Osteoblast (primary cell): ENCODE measurements at regions not wholly inside any gene's neighbourhood (a gene's known extent, or its start where the extent isn't known, plus 50 kb on each side); places are given as distances from the start of the nearest gene placed in this dataset.

Source experiments
- DNase-seq: peaks from one replicate; pipeline ENCODE4 v3.0.0; 2011; ENCODE audit warnings: low spot score, mixed read lengths; ENCODE audit not compliant: insufficient read length; ENCODE audit errors: missing footprints
- H2AFZ ChIP-seq: 2 replicates; pipeline ENCODE4 v1.6.0; 2011; ENCODE audit warnings: mild to moderate bottlenecking, low read length
- H3K27ac ChIP-seq: 2 replicates; pipeline ENCODE4 v1.5.1; 2011; ENCODE audit warnings: mild to moderate bottlenecking, low read depth, low read length, moderate library complexity
- H3K27me3 ChIP-seq: 2 replicates; pipeline ENCODE4 v1.6.0; 2012; ENCODE audit warnings: mild to moderate bottlenecking, control low read depth, inconsistent platforms, low read length, moderate library complexity; ENCODE audit not compliant: insufficient read depth
- H3K36me3 ChIP-seq: 2 replicates; pipeline ENCODE4 v1.5.1; 2011; ENCODE audit warnings: mild to moderate bottlenecking, low read length, control low read depth, moderate library complexity; ENCODE audit not compliant: insufficient read depth
- H3K4me1 ChIP-seq: 2 replicates; pipeline ENCODE4 v1.5.1; 2011; ENCODE audit warnings: mild to moderate bottlenecking, low read length, control low read depth, moderate library complexity; ENCODE audit not compliant: insufficient read depth
- H3K4me2 ChIP-seq: 2 replicates; pipeline ENCODE4 v1.6.0; 2011; ENCODE audit warnings: mild to moderate bottlenecking, low read length; ENCODE audit not compliant: insufficient read depth
- H3K4me3 ChIP-seq: fragments of 200-600 bp; sonication (generic); 3 replicates; pipeline ENCODE4 v1.5.1; 2012; ENCODE audit warnings: mild to moderate bottlenecking, low read length, inconsistent platforms; ENCODE audit not compliant: insufficient read depth
- H3K79me2 ChIP-seq: 2 replicates; pipeline ENCODE4 v1.6.0; 2012; ENCODE audit warnings: mild to moderate bottlenecking, low read length, control low read depth, inconsistent platforms; ENCODE audit not compliant: insufficient read depth
- H3K9me3 ChIP-seq: 2 replicates; pipeline ENCODE4 v1.5.1; 2011; ENCODE audit warnings: low read depth, low read length, control low read depth
- H4K20me1 ChIP-seq: 2 replicates; pipeline ENCODE4 v1.6.0; 2012; ENCODE audit warnings: mild to moderate bottlenecking, low read length, control low read depth; ENCODE audit not compliant: insufficient read depth
- CTCF ChIP-seq: IDR thresholded peaks from 2 replicates; pipeline ENCODE4 v1.5.1; 2011; ENCODE audit warnings: mild to moderate bottlenecking, low read depth, low read length, moderate library complexity; ENCODE audit errors: extremely low read depth

DNA sequence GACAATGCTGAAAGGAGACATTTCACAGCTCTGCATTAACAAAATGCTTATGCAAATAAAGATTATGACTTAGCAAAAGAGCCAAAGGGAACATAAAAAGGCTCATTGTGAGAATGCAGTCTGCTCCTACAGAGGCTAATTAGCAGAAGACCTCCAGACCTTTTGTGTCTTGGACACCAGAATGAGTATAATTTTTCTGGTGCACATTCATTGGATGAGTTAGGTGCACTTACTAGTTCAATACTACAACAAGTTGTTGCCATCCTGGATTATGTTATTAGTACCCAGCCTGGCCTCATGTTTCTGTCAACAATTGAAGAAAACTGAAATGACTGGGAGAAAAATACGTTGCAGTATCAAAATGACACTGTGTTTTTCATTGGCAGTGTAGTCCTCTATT is 613.2 kb upstream of the CHORDC1 start:
- Histone ChIP-seq H2AFZ (no peak overlapping the region), H3K4me3 (no peak overlapping the region), H3K4me2 (no peak overlapping the region), H3K27ac (no peak overlapping the region), H3K36me3 (no peaks in the 10 kb centered on the region), H3K27me3 (no peaks in the 10 kb centered on the region), H3K9me3 (peaks cover 3% of the 10 kb centered on the region), H3K79me2 (no peaks in the 10 kb centered on the region), H4K20me1 (no peaks in the 10 kb centered on the region), H3K4me1 (no peaks in the 10 kb centered on the region)
- DNase-seq = no peak
- no peak for TF ChIP-seq CTCF

- no peak overlapping the region for H3K4me3 ChIP-seq
- no peak for TF ChIP-seq CTCF
- peaks cover 3% of the 10 kb centered on the region for H3K9me3 ChIP-seq
- no peak overlapping the region for H3K27ac ChIP-seq
- H4K20me1 ChIP-seq = no peaks in the 10 kb centered on the region
- no peaks in the 10 kb centered on the region for H3K36me3 ChIP-seq
- H3K79me2 ChIP-seq = no peaks in the 10 kb centered on the region
- H3K4me2 ChIP-seq = no peak overlapping the region
- H2AFZ ChIP-seq = no peak overlapping the region
- H3K4me1 ChIP-seq = no peaks in the 10 kb centered on the region
- no peaks in the 10 kb centered on the region for H3K27me3 ChIP-seq
- DNase-seq = no peak
These were observed 600.6 kb upstream of the CHORDC1 start for GRCh38 chr11:90823446-90823845.

DNA sequence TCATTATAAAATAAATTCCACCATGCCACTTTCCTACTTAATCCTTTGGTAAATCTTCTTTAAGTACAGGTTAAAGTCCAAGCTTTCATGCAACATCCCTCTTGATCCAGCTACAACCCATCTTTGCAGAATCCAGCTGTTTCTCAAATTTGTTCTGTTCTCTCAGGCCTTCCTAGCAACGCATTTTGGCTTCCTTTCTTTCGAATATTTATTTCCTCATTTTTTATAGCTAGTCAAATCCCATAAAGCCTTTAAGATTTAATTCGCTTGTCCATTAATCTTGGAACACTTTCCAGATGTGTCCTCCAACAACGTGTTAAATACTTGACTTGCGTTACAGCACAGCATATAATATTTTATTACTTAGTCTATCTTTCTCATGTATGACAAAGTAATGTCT is 600.1 kb upstream of the CHORDC1 start:
- no peak overlapping the region for H3K27ac ChIP-seq
- H3K4me2 ChIP-seq = no peak overlapping the region
- DNase-seq = no peak
- peaks cover 3% of the 10 kb centered on the region for H3K9me3 ChIP-seq
- H3K36me3 ChIP-seq = no peaks in the 10 kb centered on the region
- H3K4me1 ChIP-seq = no peaks in the 10 kb centered on the region
- no peak overlapping the region for H2AFZ ChIP-seq
- no peaks in the 10 kb centered on the region for H4K20me1 ChIP-seq
- H3K79me2 ChIP-seq = no peaks in the 10 kb centered on the region
- TF ChIP-seq CTCF = no peak
- no peaks in the 10 kb centered on the region for H3K27me3 ChIP-seq
- H3K4me3 ChIP-seq = no peak overlapping the region

DNA sequence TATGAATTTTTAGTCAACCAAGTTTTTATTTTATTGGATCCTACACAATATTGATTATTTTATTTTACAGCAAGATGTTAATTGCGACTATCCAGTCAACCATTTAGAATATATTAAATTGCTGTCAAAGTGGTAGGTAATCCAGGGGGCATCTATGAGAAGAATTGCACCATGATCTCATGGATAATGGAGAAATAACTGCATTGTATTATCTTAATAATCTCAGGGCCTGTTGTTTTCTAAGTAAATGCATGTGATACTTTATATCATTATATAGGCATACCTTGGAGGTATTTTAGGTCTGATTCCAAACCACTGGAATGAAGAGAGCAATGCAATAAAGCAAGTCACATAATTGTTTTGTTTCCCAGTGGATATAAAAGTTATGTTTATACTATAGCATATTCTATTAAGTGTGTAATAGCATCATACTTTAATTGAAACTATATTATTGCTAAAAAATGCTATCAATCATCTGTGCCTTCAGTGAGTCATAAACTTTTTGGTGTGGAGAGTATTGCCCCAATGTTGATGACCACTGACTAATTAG is 595.4 kb upstream of the CHORDC1 start:
- Histone ChIP-seq H3K27ac (no peak overlapping the region), H4K20me1 (no peaks in the 10 kb centered on the region), H3K4me2 (no peak overlapping the region), H3K79me2 (no peaks in the 10 kb centered on the region), H2AFZ (no peak overlapping the region), H3K4me1 (no peaks in the 10 kb centered on the region), H3K4me3 (no peak overlapping the region), H3K27me3 (no peaks in the 10 kb centered on the region), H3K36me3 (no peaks in the 10 kb centered on the region), H3K9me3 (no peaks in the 10 kb centered on the region)
- no peak for TF ChIP-seq CTCF
- no peak for DNase-seq
